SK-N-SH treated with all-trans-retinoic acid at 6 μM for 48 hours (cell line): ENCODE measurements at regions not wholly inside any gene's neighbourhood (a gene's known extent, or its start where the extent isn't known, plus 50 kb on each side); places are given as distances from the start of the nearest gene placed in this dataset.

Source experiments
- ESRRG ChIP-seq: fragments of 250-450 bp; sonication (Bioruptor Pico); IDR thresholded peaks from 2 replicates; pipeline ENCODE4 v1.6.1; 2021; ENCODE audit warnings: mild to moderate bottlenecking
- ISL1 ChIP-seq: fragments of 250-450 bp; sonication (Bioruptor Pico); IDR thresholded peaks from 2 replicates; pipeline ENCODE4 v2.1.2; 2022; ENCODE audit warnings: mild to moderate bottlenecking, moderate library complexity
- PPARA ChIP-seq: fragments of 250-450 bp; sonication (Bioruptor Pico); IDR thresholded peaks from 2 replicates; pipeline ENCODE4 v1.5.0; 2020; ENCODE audit warnings: mild to moderate bottlenecking, borderline replicate concordance
- RARB ChIP-seq: fragments of 250-450 bp; sonication (Bioruptor Pico); IDR thresholded peaks from 2 replicates; pipeline ENCODE4 v1.8.0; 2021; ENCODE audit warnings: mild to moderate bottlenecking, moderate library complexity
- TCF4 ChIP-seq: fragments of 250-450 bp; sonication (Bioruptor Pico); IDR thresholded peaks from 2 replicates; pipeline ENCODE4 v1.8.0; 2021; ENCODE audit warnings: mild to moderate bottlenecking, moderate library complexity, borderline replicate concordance
- ZC3H10 ChIP-seq: fragments of 250-450 bp; sonication (Bioruptor Pico); IDR thresholded peaks from 2 replicates; pipeline ENCODE4 v1.5.1; 2021; ENCODE audit warnings: mild to moderate bottlenecking, moderate library complexity
- ZFP30 ChIP-seq: fragments of 450-650 bp; formaldehyde crosslinking; IDR thresholded peaks from 2 replicates; pipeline ENCODE4 v1.5.0; 2022; ENCODE audit warnings: mild to moderate bottlenecking, moderate library complexity
- ZNF8 ChIP-seq: fragments of 450-650 bp; formaldehyde crosslinking; IDR thresholded peaks from 2 replicates; pipeline ENCODE4 v1.5.0; 2020; ENCODE audit warnings: mild to moderate bottlenecking, moderate library complexity
- TF ChIP-seq, protein P1 (sequence below): fragments of 250-450 bp; sonication (Bioruptor Pico); IDR thresholded peaks from 2 replicates; pipeline ENCODE4 v1.8.0; 2020; ENCODE audit warnings: mild to moderate bottlenecking, moderate library complexity, borderline replicate concordance
- TF ChIP-seq, protein P2 (sequence below): fragments of 250-450 bp; sonication (Bioruptor Pico); IDR thresholded peaks from 2 replicates; pipeline ENCODE4 v1.8.0; 2021; ENCODE audit warnings: low read depth, mild to moderate bottlenecking, moderate library complexity, borderline replicate concordance
- TF ChIP-seq, protein P3 (sequence below): fragments of 250-450 bp; sonication (Bioruptor Pico); IDR thresholded peaks from 2 replicates; pipeline ENCODE4 v1.5.1; 2021; ENCODE audit warnings: mild to moderate bottlenecking, moderate library complexity

DNA sequence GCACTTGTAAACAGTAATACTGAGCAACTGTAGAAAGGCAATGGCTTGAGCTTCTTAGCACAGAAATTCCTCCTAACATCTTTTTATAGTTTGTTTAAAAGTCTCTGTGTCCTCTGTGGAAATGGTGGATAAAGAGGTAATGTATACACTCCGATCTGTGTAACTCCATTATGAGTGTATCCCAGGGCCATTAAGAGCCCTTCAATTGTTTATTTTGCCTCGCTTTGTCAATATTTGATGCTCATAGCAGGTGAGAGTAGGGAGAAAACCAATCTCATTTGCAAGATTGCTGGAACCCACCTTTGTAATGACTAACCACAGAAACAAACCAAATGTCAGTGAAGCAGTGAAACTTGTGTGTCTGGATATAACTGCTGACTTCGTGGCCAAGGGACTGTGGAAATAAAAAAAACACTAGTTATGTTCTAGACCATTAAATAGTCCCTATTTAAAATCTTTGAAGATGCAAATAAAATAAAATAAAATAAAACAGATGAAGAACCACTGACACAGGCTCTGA lies 598.2 kb upstream of the BOD1L1 start:
- no peak for TF ChIP-seq ZFP30 (CRISPR knock-in tag)
- TF ChIP-seq, protein P1, sequence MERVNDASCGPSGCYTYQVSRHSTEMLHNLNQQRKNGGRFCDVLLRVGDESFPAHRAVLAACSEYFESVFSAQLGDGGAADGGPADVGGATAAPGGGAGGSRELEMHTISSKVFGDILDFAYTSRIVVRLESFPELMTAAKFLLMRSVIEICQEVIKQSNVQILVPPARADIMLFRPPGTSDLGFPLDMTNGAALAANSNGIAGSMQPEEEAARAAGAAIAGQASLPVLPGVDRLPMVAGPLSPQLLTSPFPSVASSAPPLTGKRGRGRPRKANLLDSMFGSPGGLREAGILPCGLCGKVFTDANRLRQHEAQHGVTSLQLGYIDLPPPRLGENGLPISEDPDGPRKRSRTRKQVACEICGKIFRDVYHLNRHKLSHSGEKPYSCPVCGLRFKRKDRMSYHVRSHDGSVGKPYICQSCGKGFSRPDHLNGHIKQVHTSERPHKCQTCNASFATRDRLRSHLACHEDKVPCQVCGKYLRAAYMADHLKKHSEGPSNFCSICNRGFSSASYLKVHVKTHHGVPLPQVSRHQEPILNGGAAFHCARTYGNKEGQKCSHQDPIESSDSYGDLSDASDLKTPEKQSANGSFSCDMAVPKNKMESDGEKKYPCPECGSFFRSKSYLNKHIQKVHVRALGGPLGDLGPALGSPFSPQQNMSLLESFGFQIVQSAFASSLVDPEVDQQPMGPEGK (CRISPR knock-in tag): no peak
- TF ChIP-seq ISL1 (CRISPR knock-in tag): no peak
- TF ChIP-seq, protein P2, sequence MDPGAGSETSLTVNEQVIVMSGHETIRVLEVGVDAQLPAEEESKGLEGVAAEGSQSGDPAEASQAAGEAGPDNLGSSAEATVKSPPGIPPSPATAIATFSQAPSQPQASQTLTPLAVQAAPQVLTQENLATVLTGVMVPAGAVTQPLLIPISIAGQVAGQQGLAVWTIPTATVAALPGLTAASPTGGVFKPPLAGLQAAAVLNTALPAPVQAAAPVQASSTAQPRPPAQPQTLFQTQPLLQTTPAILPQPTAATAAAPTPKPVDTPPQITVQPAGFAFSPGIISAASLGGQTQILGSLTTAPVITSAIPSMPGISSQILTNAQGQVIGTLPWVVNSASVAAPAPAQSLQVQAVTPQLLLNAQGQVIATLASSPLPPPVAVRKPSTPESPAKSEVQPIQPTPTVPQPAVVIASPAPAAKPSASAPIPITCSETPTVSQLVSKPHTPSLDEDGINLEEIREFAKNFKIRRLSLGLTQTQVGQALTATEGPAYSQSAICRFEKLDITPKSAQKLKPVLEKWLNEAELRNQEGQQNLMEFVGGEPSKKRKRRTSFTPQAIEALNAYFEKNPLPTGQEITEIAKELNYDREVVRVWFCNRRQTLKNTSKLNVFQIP (CRISPR knock-in tag): no peak
- TF ChIP-seq, protein P3, sequence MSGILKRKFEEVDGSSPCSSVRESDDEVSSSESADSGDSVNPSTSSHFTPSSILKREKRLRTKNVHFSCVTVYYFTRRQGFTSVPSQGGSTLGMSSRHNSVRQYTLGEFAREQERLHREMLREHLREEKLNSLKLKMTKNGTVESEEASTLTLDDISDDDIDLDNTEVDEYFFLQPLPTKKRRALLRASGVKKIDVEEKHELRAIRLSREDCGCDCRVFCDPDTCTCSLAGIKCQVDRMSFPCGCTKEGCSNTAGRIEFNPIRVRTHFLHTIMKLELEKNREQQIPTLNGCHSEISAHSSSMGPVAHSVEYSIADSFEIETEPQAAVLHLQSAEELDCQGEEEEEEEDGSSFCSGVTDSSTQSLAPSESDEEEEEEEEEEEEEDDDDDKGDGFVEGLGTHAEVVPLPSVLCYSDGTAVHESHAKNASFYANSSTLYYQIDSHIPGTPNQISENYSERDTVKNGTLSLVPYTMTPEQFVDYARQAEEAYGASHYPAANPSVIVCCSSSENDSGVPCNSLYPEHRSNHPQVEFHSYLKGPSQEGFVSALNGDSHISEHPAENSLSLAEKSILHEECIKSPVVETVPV (CRISPR knock-in tag): no peak
- TF ChIP-seq RARB (CRISPR knock-in tag): no peak
- no peak for TF ChIP-seq ZC3H10 (CRISPR knock-in tag)
- no peak for TF ChIP-seq TCF4 (CRISPR knock-in tag)
- no peak for TF ChIP-seq PPARA
- no peak for TF ChIP-seq ESRRG (CRISPR knock-in tag)
- no peak for TF ChIP-seq ZNF8 (CRISPR knock-in tag)
